Inferior parietal cortex (tissue), 1 donor: ENCODE measurements at regions not wholly inside any gene's neighbourhood (a gene's known extent, or its start where the extent isn't known, plus 50 kb on each side); places are given as distances from the start of the nearest gene placed in this dataset.
A peak's percentile ranks its signal among the peaks of the same experiment; 100 is the strongest.

Experiments used
- DNase-seq: peaks from one replicate; pipeline ENCODE4 v3.0.0-alpha.2; 2016; ENCODE audit errors: extremely low spot score

GRCh38 chr2:221095356-221095755 is 476.7 kb downstream of the EPHA4 start:
- DNase-seq = no peak

GRCh38 chr2:221096706-221097567 is 475.2 kb downstream of the EPHA4 start:
- no peak for DNase-seq

- DNase-seq = no peak
These were observed 474.6 kb downstream of the EPHA4 start for GRCh38 chr2:221097568-221097915.

GRCh38 chr2:221097949-221098348 is 474.2 kb downstream of the EPHA4 start:
- DNase-seq = no peak

GRCh38 chr2:221100467-221101089 is 471.5 kb downstream of the EPHA4 start:
- no peak for DNase-seq

GRCh38 chr2:221102896-221103688 is 469.0 kb downstream of the EPHA4 start:
- no peak for DNase-seq

- DNase-seq = no peak
These were observed 468.2 kb downstream of the EPHA4 start for GRCh38 chr2:221103930-221104329.

GRCh38 chr2:221104361-221104811 is 467.7 kb downstream of the EPHA4 start:
- peak; percentile 43 for DNase-seq

GRCh38 chr2:221106241-221106640 is 465.9 kb downstream of the EPHA4 start:
- no peak for DNase-seq

- no peak for DNase-seq
These were observed 464.7 kb downstream of the EPHA4 start for GRCh38 chr2:221107424-221107823.

- DNase-seq = no peak
These were observed 462.6 kb downstream of the EPHA4 start for GRCh38 chr2:221109552-221109951.

GRCh38 chr2:221111739-221112138 is 460.4 kb downstream of the EPHA4 start:
- DNase-seq = no peak

GRCh38 chr2:221112744-221113143 is 459.4 kb downstream of the EPHA4 start:
- no peak for DNase-seq

- DNase-seq = no peak
These were observed 456.2 kb downstream of the EPHA4 start for GRCh38 chr2:221115944-221116343.

GRCh38 chr2:221120643-221121042 is 451.5 kb downstream of the EPHA4 start:
- DNase-seq = no peak

GRCh38 chr2:221123396-221123795 is 448.7 kb downstream of the EPHA4 start:
- DNase-seq = no peak

GRCh38 chr2:221124532-221125240 is 447.4 kb downstream of the EPHA4 start:
- no peak for DNase-seq

GRCh38 chr2:221125691-221126090 is 446.4 kb downstream of the EPHA4 start:
- DNase-seq = no peak

- no peak for DNase-seq
These were observed 442.4 kb downstream of the EPHA4 start for GRCh38 chr2:221129657-221130056.

- no peak for DNase-seq
These were observed 441.7 kb downstream of the EPHA4 start for GRCh38 chr2:221130431-221130830.

- DNase-seq = no peak
These were observed 438.2 kb downstream of the EPHA4 start for GRCh38 chr2:221133941-221134340.

GRCh38 chr2:221134718-221135117 is 437.4 kb downstream of the EPHA4 start:
- no peak for DNase-seq
